ENCODE measurements at regions not wholly inside any gene's neighbourhood (a gene's known extent, or its start where the extent isn't known, plus 50 kb on each side); places are given as distances from the start of the nearest gene placed in this dataset.

DNA sequence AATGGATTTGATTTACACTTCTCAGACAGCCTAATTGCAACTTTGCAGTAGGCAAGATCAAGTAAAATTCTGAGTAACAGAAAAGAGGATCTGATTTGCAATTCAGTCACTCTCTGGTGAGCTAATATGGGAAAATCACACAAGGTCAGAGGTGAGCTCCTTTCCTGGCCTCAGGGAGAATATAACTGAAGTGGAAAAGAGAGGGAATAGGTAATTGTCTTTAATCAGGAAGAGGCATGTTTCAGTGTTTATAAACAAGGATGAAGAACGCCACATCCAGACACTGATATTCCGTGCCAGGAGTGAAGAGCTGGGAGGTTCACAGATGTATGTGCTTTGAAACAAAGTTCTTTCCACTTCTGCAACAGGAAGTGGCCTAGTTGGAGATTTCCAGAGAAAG is 127.1 kb downstream of the ETAA1 start:
- DNase-seq = no peak
- Mint-ChIP-seq H3K27ac (no peak overlapping the region), H3K36me3 (ENCODE audit: low read depth) (no peaks in the 10 kb centered on the region), H3K4me3 (no peak overlapping the region), H3K27me3 (no peaks in the 10 kb centered on the region), H3K9me3 (ENCODE audit: low read depth) (peaks cover 8% of the 10 kb centered on the region), H3K4me1 (no peaks in the 10 kb centered on the region)
- intact Hi-C loops (cut with DNase I, micrococcal nuclease) = no loop called here
- ATAC-seq = no peak
- POLR2A ChIA-PET = no interaction called here
- CTCF ChIA-PET = no interaction called here

DNA sequence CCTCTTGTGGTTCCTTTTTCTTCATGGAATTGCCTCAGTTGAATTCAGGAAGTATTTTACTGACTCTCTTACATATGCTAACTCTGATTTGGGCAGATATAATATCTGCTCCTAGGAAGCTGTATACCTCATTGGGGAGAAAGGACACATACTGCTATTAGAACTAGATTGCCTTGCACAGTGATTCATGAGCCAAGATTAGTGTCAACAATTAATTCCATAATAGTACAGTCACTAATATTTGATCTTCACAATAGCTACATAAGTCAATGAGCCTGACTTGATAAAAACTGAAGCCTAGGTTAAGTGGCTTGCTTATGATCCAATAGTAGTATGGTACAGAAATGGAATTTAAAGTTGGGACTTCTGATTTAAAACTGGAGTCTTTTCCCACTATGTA is 127.6 kb downstream of the ETAA1 start:
- H3K36me3 Mint-ChIP-seq (ENCODE audit: low read depth) = no peaks in the 10 kb centered on the region
- no peaks in the 10 kb centered on the region for H3K4me1 Mint-ChIP-seq
- H3K9me3 Mint-ChIP-seq (ENCODE audit: low read depth) = peaks cover 8% of the 10 kb centered on the region
- intact Hi-C loops (cut with DNase I, micrococcal nuclease) = no loop called here
- ChIA-PET CTCF (no interaction called here), POLR2A (no interaction called here)
- no peaks in the 10 kb centered on the region for H3K27me3 Mint-ChIP-seq
- ATAC-seq (no peak), DNase-seq (no peak)
- H3K27ac Mint-ChIP-seq = no peak overlapping the region
- H3K4me3 Mint-ChIP-seq = no peak overlapping the region

DNA sequence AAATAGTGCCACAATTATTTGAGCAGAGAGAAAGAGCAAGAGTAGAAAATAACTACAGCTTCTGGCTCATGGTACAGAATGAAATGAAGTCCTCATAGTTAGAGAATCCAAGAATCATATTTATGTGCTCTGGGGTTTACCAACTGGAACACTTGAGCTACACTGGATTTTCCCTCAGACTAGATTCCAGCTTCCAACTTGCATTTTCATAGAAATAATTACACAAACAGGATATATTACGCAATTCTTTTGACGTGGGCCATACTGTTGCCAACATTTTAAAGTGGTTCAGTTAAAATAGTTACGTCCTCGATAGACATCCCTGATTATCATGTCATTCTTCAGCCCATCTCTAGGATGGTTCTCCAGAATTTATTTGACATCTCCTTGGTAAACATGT is 129.2 kb downstream of the ETAA1 start:
- no peak for DNase-seq
- H3K4me3 Mint-ChIP-seq = no peak overlapping the region
- ChIA-PET POLR2A (no interaction called here), CTCF (interaction anchor here (0.6 kb wide), 1 partner anchor 320 kb away, joined by 3 read pairs; no protein-coding TSS in a partner anchor)
- ATAC-seq = no peak
- no peaks in the 10 kb centered on the region for H3K4me1 Mint-ChIP-seq
- peaks cover 8% of the 10 kb centered on the region for H3K9me3 Mint-ChIP-seq (ENCODE audit: low read depth)
- no peaks in the 10 kb centered on the region for H3K36me3 Mint-ChIP-seq (ENCODE audit: low read depth)
- H3K27ac Mint-ChIP-seq = no peak overlapping the region
- H3K27me3 Mint-ChIP-seq = no peaks in the 10 kb centered on the region
- intact Hi-C loops (cut with DNase I, micrococcal nuclease) = no loop called here

DNA sequence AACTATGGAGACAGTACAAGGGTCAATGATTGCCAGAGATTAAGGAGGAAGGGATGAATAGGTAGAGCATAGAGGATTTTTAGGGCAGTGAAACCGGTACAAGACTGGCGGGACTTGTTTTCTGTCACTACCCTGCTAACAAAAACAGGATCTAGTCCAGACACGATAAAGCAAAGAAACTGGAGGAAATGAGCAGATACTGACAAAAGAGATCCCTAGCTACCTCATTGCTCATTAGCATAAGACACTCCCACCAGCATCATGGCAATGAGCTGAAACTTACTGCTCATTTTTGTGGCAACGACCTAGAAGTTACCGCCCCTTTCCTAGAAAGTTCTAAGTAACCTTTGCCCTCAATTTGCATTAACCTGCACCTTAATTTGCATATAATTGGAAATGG is 131.2 kb downstream of the ETAA1 start:
- intact Hi-C loops (cut with DNase I, micrococcal nuclease) = no loop called here
- Mint-ChIP-seq H3K27me3 (no peaks in the 10 kb centered on the region), H3K27ac (no peak overlapping the region), H3K9me3 (ENCODE audit: low read depth) (peaks cover 8% of the 10 kb centered on the region), H3K36me3 (ENCODE audit: low read depth) (no peaks in the 10 kb centered on the region), H3K4me1 (no peaks in the 10 kb centered on the region), H3K4me3 (no peak overlapping the region)
- no peak for ATAC-seq
- ChIA-PET CTCF (no interaction called here), POLR2A (no interaction called here)
- DNase-seq = no peak

DNA sequence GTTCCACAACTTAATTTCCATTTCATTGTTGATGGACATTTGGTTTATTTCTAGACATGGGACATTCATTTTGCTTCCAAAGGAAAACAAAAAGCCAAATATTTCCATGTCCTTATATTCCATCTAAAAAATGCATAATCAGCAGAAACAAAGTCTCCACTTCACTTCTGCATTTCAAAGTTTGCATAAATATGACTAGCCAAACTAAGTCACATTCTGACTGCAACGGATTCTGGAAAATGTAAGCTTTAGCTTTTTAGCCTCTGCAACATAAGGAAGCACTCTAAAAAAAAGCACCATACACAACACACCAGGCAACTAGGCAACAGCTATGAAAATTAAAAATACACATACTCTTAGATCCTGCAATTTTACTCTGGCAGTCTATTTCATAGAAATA is 135.3 kb downstream of the ETAA1 start:
- Mint-ChIP-seq H3K27ac (no peak overlapping the region), H3K9me3 (ENCODE audit: low read depth) (peaks cover 9% of the 10 kb centered on the region), H3K36me3 (ENCODE audit: low read depth) (no peaks in the 10 kb centered on the region), H3K27me3 (no peaks in the 10 kb centered on the region), H3K4me3 (no peak overlapping the region), H3K4me1 (no peaks in the 10 kb centered on the region)
- ChIA-PET CTCF (interaction anchor here (1.0 kb wide), 1 partner anchor 11 kb away, joined by 3 read pairs; no protein-coding TSS in a partner anchor), POLR2A (no interaction called here)
- ATAC-seq = no peak
- intact Hi-C loops (cut with DNase I, micrococcal nuclease) = no loop called here
- no peak for DNase-seq

DNA sequence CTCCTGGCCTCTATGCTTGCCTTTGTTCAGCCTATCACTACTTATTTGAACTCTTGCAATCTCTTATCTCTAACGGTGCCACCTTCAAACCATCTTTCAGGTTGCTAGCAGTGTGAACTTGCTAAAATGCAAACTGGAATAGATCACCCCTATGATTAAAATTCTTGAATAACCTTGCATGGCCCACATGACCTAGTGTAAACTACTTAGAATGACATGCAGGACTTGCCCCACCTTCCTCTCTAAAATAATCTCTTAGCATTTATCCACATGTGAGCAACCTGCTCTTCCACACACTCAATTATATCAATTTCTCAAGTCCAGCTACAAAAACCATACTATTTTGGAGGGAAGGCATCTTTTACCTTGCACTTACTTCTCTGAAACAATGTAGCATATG is 137.6 kb downstream of the ETAA1 start:
- H3K9me3 Mint-ChIP-seq (ENCODE audit: low read depth) = peaks cover 8% of the 10 kb centered on the region
- no peak overlapping the region for H3K27ac Mint-ChIP-seq
- no peaks in the 10 kb centered on the region for H3K36me3 Mint-ChIP-seq (ENCODE audit: low read depth)
- ATAC-seq = no peak
- no peaks in the 10 kb centered on the region for H3K4me1 Mint-ChIP-seq
- intact Hi-C loops (cut with DNase I, micrococcal nuclease) = no loop called here
- H3K27me3 Mint-ChIP-seq = no peaks in the 10 kb centered on the region
- CTCF ChIA-PET = no interaction called here
- no peak for DNase-seq
- POLR2A ChIA-PET = no interaction called here
- no peak overlapping the region for H3K4me3 Mint-ChIP-seq

DNA sequence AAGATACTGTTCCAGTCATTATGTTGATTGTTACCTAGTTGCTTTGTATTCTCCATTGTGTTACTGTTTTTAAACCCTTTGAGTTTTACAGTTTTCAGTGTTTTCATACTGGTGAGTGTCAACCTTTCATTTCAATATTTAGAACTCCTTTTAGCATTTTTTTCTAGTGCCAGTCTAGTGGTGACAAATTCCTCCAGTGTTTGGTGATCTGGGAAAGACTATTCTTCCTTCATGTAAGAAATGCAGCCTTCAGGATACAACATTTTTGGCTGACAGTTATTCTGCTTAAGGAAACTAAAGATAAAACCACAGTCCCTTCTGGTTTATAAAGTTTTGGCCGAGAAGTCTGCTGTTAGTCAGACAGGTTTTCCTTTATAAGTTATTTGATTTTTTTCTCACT is 143.8 kb downstream of the ETAA1 start:
- ChIA-PET POLR2A (no interaction called here), CTCF (interaction anchor here (1.2 kb wide), 1 partner anchor 12 kb away, joined by 3 read pairs; no protein-coding TSS in a partner anchor)
- Mint-ChIP-seq H3K4me3 (no peak overlapping the region), H3K4me1 (no peaks in the 10 kb centered on the region), H3K27me3 (no peaks in the 10 kb centered on the region), H3K36me3 (ENCODE audit: low read depth) (no peaks in the 10 kb centered on the region), H3K27ac (no peak overlapping the region), H3K9me3 (ENCODE audit: low read depth) (peaks cover 11% of the 10 kb centered on the region)
- intact Hi-C loops (cut with DNase I, micrococcal nuclease) = no loop called here
- ATAC-seq (no peak), DNase-seq (no peak)

DNA sequence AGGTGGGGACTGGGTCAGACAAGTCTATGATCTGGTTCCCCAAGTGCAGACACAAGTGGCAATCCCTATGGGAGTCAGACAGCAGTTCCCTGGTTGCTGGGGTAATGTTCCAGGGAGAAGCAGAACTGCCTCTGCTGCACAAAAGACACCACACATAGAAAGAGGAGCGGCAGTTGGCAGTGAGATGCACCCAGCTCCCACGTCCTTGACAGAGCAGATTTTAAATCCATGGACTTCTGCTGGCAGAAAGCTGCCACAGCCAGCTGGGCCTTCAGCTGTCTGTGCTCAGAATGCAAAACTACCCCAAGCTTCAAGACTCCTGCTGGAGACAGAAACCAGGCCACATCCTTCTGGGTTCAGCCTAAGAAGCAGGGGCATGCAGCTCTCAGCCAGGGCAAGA is 147.2 kb downstream of the ETAA1 start:
- intact Hi-C loops (cut with DNase I, micrococcal nuclease) = no loop called here
- Mint-ChIP-seq H3K9me3 (ENCODE audit: low read depth) (peaks cover 4% of the 10 kb centered on the region), H3K36me3 (ENCODE audit: low read depth) (no peaks in the 10 kb centered on the region), H3K27ac (no peak overlapping the region), H3K4me3 (no peak overlapping the region), H3K4me1 (no peaks in the 10 kb centered on the region), H3K27me3 (peaks cover 2% of the 10 kb centered on the region)
- ATAC-seq (no peak), DNase-seq (no peak)
- ChIA-PET POLR2A (no interaction called here), CTCF (interaction anchor here (0.9 kb wide), 1 partner anchor 10 kb away, joined by 3 read pairs; no protein-coding TSS in a partner anchor)

DNA sequence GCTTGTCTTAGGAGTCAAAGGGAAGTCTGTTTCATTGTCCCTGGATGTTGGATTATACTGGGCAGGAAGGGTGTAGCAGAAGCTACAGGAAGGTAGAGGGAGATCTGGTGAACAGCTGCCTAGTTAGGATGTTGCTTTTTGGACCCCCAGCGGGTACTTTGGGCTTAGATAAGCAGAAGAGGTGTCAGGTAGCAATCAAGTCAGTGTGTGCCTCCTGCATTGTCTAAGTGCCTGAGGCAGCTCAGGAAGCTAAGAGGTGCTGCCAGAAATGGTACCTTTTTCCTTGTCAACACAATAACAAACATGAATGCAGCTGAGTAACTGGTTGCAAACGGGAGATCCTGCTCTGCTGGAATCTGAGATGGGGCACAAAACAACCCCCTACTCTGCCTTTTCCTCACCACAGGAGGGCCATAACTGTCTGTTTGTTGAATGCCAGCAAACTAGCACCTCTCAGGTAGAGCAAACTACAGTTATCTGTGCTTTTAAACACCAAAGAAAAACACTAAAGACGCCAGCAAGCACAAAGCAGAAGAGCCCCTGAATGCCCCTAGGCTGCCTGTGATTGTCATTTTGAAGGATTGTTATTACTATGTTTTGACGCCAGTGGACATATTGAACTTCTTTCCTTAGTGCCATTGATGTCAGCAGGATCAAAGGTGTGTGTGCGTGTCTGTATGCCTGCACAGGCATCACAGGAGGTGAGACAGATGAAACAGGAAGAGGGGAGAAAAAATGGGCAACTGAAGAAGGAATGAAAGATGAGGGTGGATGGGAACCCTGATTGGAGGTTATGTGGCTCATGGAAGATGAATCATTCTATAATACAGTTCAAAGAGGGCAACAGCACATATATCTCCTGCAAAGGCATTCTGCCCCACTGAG is 151.4 kb downstream of the ETAA1 start:
- Mint-ChIP-seq H3K4me1 (no peaks in the 10 kb centered on the region), H3K9me3 (ENCODE audit: low read depth) (peaks cover 1% of the 10 kb centered on the region), H3K27me3 (peaks cover 5% of the 10 kb centered on the region), H3K27ac (no peak overlapping the region), H3K4me3 (no peak overlapping the region), H3K36me3 (ENCODE audit: low read depth) (no peaks in the 10 kb centered on the region)
- ChIA-PET CTCF (interaction anchor here (1.1 kb wide), 1 partner anchor 12 kb away, joined by 3 read pairs; no protein-coding TSS in a partner anchor), POLR2A (no interaction called here)
- ATAC-seq (no peak), DNase-seq (no peak)
- intact Hi-C loops (cut with DNase I, micrococcal nuclease) = no loop called here

DNA sequence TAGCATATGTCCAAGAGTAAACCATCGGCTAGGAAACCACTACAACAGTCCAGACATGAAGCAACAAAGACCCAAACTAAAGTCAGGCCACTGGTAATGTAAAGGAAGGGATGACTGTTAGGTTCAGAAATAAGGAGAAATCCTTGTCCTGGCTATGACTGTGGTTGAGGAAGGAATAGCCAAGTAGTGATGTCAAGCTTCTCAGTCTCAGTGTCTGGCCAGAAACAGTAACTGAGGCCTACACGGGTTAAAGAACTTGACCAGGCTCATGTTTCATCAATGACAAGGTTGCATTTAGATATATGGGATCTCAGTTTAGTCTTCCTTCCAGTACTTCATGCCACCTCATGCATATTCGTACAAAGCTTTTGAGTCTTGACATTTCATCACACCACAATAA is 162.0 kb downstream of the ETAA1 start:
- Mint-ChIP-seq H3K4me1 (no peaks in the 10 kb centered on the region), H3K4me3 (no peak overlapping the region), H3K36me3 (ENCODE audit: low read depth) (no peaks in the 10 kb centered on the region), H3K9me3 (ENCODE audit: low read depth) (no peaks in the 10 kb centered on the region), H3K27me3 (no peaks in the 10 kb centered on the region), H3K27ac (no peak overlapping the region)
- intact Hi-C loops (cut with DNase I, micrococcal nuclease) = no loop called here
- ChIA-PET CTCF (no interaction called here), POLR2A (no interaction called here)
- no peak for DNase-seq
- ATAC-seq = no peak

DNA sequence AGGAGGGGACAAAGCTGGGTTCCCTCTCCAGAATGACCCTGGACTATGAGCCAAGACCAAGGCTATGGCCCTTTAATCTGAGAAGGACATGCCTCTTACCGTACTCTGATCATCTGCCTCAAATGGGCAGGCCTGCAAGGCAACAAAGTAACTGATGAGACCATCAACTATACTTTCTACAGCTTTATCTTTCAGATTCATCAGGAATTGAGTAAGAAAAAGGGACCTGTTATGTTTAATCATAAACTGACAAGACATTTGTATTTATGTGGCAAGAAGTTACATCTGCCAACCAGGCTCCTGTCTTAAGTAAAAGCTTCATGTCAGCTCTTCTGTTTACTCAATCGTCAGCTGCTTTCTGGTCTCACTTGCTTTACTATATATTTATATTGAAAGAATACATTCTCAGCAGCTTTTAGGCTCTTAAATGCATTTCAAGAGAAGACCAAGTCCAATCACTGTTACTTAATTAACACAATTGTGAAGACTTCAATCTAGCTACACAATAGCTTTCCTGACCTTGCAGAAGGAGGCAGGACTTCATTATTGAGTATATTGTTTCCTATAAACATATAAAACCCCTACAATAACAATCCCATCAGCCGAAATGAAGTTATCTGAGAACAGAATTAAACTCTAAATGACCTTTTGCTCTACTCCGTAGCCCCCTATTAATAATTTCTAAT is 163.8 kb downstream of the ETAA1 start:
- no peak overlapping the region for H3K27ac Mint-ChIP-seq
- intact Hi-C loops (cut with DNase I, micrococcal nuclease) = no loop called here

DNA sequence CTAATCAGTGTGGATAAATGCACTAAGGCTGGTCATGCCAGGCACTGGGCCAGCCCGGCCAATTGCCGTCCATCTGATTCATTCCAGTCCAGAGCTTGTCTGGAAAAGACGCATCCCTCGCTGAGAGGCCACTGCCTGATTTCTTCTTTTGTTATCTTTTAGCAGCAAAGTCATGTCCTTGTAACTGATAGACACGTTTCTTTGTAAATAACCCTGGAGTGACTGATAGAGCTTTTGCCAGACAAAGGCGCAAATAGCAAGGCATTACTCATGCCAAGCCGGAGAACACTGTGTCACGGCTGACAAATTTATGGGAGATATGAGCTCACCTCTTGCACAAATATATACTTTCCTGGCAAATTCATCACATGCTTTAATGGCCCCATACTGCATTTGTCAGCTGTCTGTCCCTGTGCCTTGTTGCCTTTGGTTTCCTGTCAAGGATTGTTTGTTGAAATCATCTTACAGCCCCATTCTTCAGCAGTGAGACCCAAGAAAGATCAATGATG is 164.4 kb downstream of the ETAA1 start:
- no peak for ATAC-seq
- Mint-ChIP-seq H3K36me3 (ENCODE audit: low read depth) (no peaks in the 10 kb centered on the region), H3K4me3 (no peak overlapping the region), H3K9me3 (ENCODE audit: low read depth) (no peaks in the 10 kb centered on the region), H3K27ac (no peak overlapping the region), H3K4me1 (no peaks in the 10 kb centered on the region), H3K27me3 (no peaks in the 10 kb centered on the region)
- CTCF ChIA-PET = interaction anchor here (1.3 kb wide), 1 partner anchor 11 kb away, joined by 4 read pairs; no protein-coding TSS in a partner anchor
- intact Hi-C loops (cut with DNase I, micrococcal nuclease) = no loop called here
- no peak for DNase-seq
- POLR2A ChIA-PET = no interaction called here

More for the DNA sequence above, 163.8 kb downstream of the ETAA1 start:
- POLR2A ChIA-PET = no interaction called here
- H3K9me3 Mint-ChIP-seq (ENCODE audit: low read depth) = no peaks in the 10 kb centered on the region
- CTCF ChIA-PET = interaction anchor here (1.3 kb wide), 1 partner anchor 10 kb away, joined by 4 read pairs; no protein-coding TSS in a partner anchor
- H3K4me3 Mint-ChIP-seq = no peak overlapping the region
- no peaks in the 10 kb centered on the region for H3K36me3 Mint-ChIP-seq (ENCODE audit: low read depth)
- ATAC-seq = no peak
- H3K4me1 Mint-ChIP-seq = no peaks in the 10 kb centered on the region
- DNase-seq = no peak
- H3K27me3 Mint-ChIP-seq = no peaks in the 10 kb centered on the region

All from activated CD4-positive, alpha-beta T cell treated with anti-CD3 and anti-CD28 coated beads for 36 hours (primary cell).